GM23338 (cell line): ENCODE measurements at regions not wholly inside any gene's neighbourhood (a gene's known extent, or its start where the extent isn't known, plus 50 kb on each side); places are given as distances from the start of the nearest gene placed in this dataset.
A peak's percentile ranks its signal among the peaks of the same experiment; 100 is the strongest.

Experiments used
- ATAC-seq: fragments of 200-7000 bp; cut with Tn5 transposase; 3 replicates; pipeline ENCODE4 v1.9.1; 2020
- DNase-seq: peaks from one replicate; pipeline ENCODE4 v3.0.0-alpha.2; 2015; ENCODE audit warnings: low spot score
- H2AFZ ChIP-seq: fragments of 200-600 bp; sonication (generic); 2 replicates; pipeline ENCODE4 v1.8.0; 2016; ENCODE audit warnings: antibody characterized with exemption, mild to moderate bottlenecking, moderate library complexity
- H3F3A ChIP-seq: fragments of 200-600 bp; sonication (generic); replicated peaks from 2 replicates; pipeline ENCODE4 v1.8.0; 2017; ENCODE audit warnings: antibody characterized with exemption, mixed run types, low read depth
- H3K27ac ChIP-seq: fragments of 200-600 bp; sonication (generic); 2 replicates; pipeline ENCODE4 v1.6.1; 2016; ENCODE audit warnings: low read depth
- H3K27me3 ChIP-seq: fragments of 200-600 bp; sonication (generic); 2 replicates; pipeline ENCODE4 v1.8.0; 2016; ENCODE audit warnings: mild to moderate bottlenecking, mixed run types, moderate library complexity; ENCODE audit not compliant: insufficient read depth
- H3K36me3 ChIP-seq: fragments of 200-600 bp; sonication (generic); 2 replicates; pipeline ENCODE4 v1.8.0; 2016; ENCODE audit warnings: mild to moderate bottlenecking; ENCODE audit not compliant: insufficient read depth
- H3K4me1 ChIP-seq: fragments of 200-600 bp; sonication (generic); 2 replicates; pipeline ENCODE4 v1.8.0; 2016; ENCODE audit warnings: mild to moderate bottlenecking, moderate library complexity; ENCODE audit not compliant: insufficient read depth
- H3K4me2 ChIP-seq: fragments of 200-600 bp; sonication (generic); 2 replicates; pipeline ENCODE4 v1.7.1; 2017; ENCODE audit warnings: mixed run types
- H3K4me3 ChIP-seq: fragments of 200-600 bp; sonication (generic); 2 replicates; pipeline ENCODE4 v1.6.1; 2016; ENCODE audit warnings: mixed run types
- H3K79me2 ChIP-seq: fragments of 200-600 bp; sonication (generic); replicated peaks from 2 replicates; pipeline ENCODE4 v1.8.0; 2017; ENCODE audit warnings: mild to moderate bottlenecking; ENCODE audit not compliant: insufficient read depth
- H3K9me2 ChIP-seq: fragments of 200-600 bp; sonication (generic); 2 replicates; pipeline ENCODE4 v1.8.0; 2017; ENCODE audit not compliant: insufficient read depth
- H4K20me1 ChIP-seq: fragments of 200-600 bp; sonication (generic); replicated peaks from 2 replicates; pipeline ENCODE4 v1.8.0; 2017; ENCODE audit warnings: mild to moderate bottlenecking; ENCODE audit not compliant: insufficient read depth
- H3K27ac Mint-ChIP-seq: 2 replicates; pipeline ENCODE4 v1.8.0; 2020; ENCODE audit warnings: inconsistent platforms, mild to moderate bottlenecking, moderate library complexity, mixed read lengths
- H3K27me3 Mint-ChIP-seq: 3 replicates; pipeline ENCODE4 v1.8.0; 2022; ENCODE audit warnings: low read depth, mild to moderate bottlenecking, moderate library complexity, mixed read lengths, inconsistent platforms; ENCODE audit not compliant: insufficient read depth, poor library complexity
- H3K36me3 Mint-ChIP-seq: 3 replicates; pipeline ENCODE4 v1.8.0; 2021; ENCODE audit warnings: low read depth, mild to moderate bottlenecking, inconsistent platforms, moderate library complexity, mixed read lengths
- H3K4me1 Mint-ChIP-seq: 3 replicates; pipeline ENCODE4 v1.8.0; 2020; ENCODE audit warnings: mild to moderate bottlenecking, inconsistent platforms, mixed read lengths
- H3K4me3 Mint-ChIP-seq: 3 replicates; pipeline ENCODE4 v1.8.0; 2021; ENCODE audit warnings: moderate library complexity, mild to moderate bottlenecking, inconsistent platforms, mixed read lengths
- H3K9me3 Mint-ChIP-seq: 3 replicates; pipeline ENCODE4 v1.8.0; 2020; ENCODE audit warnings: moderate library complexity, mild to moderate bottlenecking, inconsistent platforms, mixed read lengths
- CREB1 ChIP-seq: fragments of 250-450 bp; sonication (Bioruptor Pico); IDR thresholded peaks from 2 replicates; pipeline ENCODE4 v1.5.0; 2020; ENCODE audit warnings: low read depth, mild to moderate bottlenecking, moderate library complexity
- CTCF ChIP-seq, 2 experiments: fragments of 200-600 bp in 1 of 2; sonication (generic) in 1 of 2; conservative IDR thresholded peaks; 2 replicates each; pipeline versions ENCODE4 v1.5.1 to v1.6.1; 2016 to 2017; ENCODE audit warnings: antibody characterized with exemption in 2 of 2, low read depth in 2 of 2, mild to moderate bottlenecking in 2 of 2, moderate library complexity in 1 of 2
- EZH2 ChIP-seq: fragments of 200-600 bp; sonication (generic); IDR thresholded peaks from one replicate; pipeline ENCODE4 v1.8.0; 2017; ENCODE audit warnings: antibody characterized with exemption, mild to moderate bottlenecking, low read depth; ENCODE audit not compliant: unreplicated experiment
- EZH2phosphoT487 ChIP-seq: fragments of 200-600 bp; sonication (generic); IDR thresholded peaks from one replicate; pipeline ENCODE4 v1.8.1; 2018; ENCODE audit warnings: antibody characterized with exemption; ENCODE audit not compliant: unreplicated experiment
- JUNB ChIP-seq: IDR thresholded peaks from one replicate; pipeline ENCODE4 v1.6.1; 2016; ENCODE audit warnings: antibody characterized with exemption; ENCODE audit not compliant: unreplicated experiment
- NANOG ChIP-seq: IDR thresholded peaks from 2 replicates; pipeline ENCODE4 v1.6.1; 2016; ENCODE audit warnings: antibody characterized with exemption, borderline replicate concordance
- POLR2AphosphoS5 ChIP-seq: IDR thresholded peaks from 2 replicates; pipeline ENCODE4 v1.6.1; 2016; ENCODE audit warnings: antibody characterized with exemption, low read depth
- STAT1 ChIP-seq: IDR thresholded peaks from one replicate; pipeline ENCODE4 v1.6.1; 2016; ENCODE audit warnings: antibody characterized with exemption; ENCODE audit not compliant: unreplicated experiment
- ZNF331 ChIP-seq: fragments of 250-450 bp; sonication (Bioruptor Pico); IDR thresholded peaks from 2 replicates; pipeline ENCODE4 v1.5.0; 2020; ENCODE audit warnings: low read depth, mild to moderate bottlenecking, moderate library complexity
- TF ChIP-seq, protein P1 (sequence below): fragments of 250-450 bp; sonication (Bioruptor Pico); IDR thresholded peaks from 2 replicates; pipeline ENCODE4 v1.5.0; 2020; ENCODE audit warnings: mild to moderate bottlenecking, moderate library complexity
- TF ChIP-seq, protein P2 (sequence below): IDR thresholded peaks from 2 replicates; pipeline ENCODE4 v1.6.1; 2016; ENCODE audit warnings: antibody characterized with exemption
- TF ChIP-seq, protein P3 (sequence below): IDR thresholded peaks from one replicate; pipeline ENCODE4 v1.6.1; 2018; ENCODE audit warnings: antibody characterized with exemption; ENCODE audit not compliant: unreplicated experiment

DNA sequence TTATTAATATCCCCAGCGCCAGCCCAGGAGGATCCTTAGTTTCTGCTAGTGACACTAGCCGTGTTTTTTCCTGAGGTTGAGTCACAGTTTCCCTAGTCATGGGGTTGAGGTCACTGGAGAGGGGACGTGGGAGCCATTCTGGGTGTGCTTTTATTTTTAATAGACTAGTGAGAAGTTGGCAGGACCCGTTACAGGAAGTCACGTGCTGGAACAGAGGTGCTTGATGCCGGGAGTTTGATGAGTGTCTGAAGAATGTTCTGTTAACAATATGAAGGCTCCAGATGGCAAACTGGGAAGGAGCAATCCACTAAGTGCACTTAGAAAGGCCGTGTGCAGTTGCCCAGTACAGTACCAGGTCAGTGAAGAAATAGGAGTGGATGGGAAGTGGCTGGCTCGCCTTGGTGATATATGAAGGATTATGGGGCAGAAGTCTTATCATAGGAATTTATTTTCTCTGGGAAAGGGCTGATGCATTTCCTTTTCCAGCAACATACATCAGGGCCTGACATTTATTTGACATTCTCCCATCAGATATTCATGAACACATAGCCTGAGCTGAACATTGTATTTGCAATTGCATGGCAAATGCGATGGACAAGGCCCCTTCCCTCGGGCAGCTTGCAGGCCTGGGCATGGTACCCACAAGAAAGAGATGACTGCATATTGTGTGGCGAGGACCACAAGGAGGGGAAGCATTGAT is 291.8 kb downstream of the FBXW7 start:
- Histone ChIP-seq H3K4me3 (no peak overlapping the region), H2AFZ (peak overlapping the region; percentile 89), H3K79me2 (no peaks in the 10 kb centered on the region), H3K9me2 (0 out of 2 replicates have a peak, but pooled peaks cover 3% of the 10 kb centered on the region), H3K4me2 (no peak overlapping the region), H3K27me3 (no peaks in the 10 kb centered on the region), H3K27ac (no peak overlapping the region), H3K36me3 (no peaks in the 10 kb centered on the region), H4K20me1 (no peaks in the 10 kb centered on the region), H3K4me1 (peaks cover 4% of the 10 kb centered on the region; the same call in 1 of the 2 replicates), H3F3A (no peaks in the 10 kb centered on the region)
- H3K27ac Mint-ChIP-seq: peak overlapping the region; percentile 60; the same call in 1 of the 2 replicates
- no peak for TF ChIP-seq CREB1 (CRISPR knock-in tag)
- TF ChIP-seq, protein P1, sequence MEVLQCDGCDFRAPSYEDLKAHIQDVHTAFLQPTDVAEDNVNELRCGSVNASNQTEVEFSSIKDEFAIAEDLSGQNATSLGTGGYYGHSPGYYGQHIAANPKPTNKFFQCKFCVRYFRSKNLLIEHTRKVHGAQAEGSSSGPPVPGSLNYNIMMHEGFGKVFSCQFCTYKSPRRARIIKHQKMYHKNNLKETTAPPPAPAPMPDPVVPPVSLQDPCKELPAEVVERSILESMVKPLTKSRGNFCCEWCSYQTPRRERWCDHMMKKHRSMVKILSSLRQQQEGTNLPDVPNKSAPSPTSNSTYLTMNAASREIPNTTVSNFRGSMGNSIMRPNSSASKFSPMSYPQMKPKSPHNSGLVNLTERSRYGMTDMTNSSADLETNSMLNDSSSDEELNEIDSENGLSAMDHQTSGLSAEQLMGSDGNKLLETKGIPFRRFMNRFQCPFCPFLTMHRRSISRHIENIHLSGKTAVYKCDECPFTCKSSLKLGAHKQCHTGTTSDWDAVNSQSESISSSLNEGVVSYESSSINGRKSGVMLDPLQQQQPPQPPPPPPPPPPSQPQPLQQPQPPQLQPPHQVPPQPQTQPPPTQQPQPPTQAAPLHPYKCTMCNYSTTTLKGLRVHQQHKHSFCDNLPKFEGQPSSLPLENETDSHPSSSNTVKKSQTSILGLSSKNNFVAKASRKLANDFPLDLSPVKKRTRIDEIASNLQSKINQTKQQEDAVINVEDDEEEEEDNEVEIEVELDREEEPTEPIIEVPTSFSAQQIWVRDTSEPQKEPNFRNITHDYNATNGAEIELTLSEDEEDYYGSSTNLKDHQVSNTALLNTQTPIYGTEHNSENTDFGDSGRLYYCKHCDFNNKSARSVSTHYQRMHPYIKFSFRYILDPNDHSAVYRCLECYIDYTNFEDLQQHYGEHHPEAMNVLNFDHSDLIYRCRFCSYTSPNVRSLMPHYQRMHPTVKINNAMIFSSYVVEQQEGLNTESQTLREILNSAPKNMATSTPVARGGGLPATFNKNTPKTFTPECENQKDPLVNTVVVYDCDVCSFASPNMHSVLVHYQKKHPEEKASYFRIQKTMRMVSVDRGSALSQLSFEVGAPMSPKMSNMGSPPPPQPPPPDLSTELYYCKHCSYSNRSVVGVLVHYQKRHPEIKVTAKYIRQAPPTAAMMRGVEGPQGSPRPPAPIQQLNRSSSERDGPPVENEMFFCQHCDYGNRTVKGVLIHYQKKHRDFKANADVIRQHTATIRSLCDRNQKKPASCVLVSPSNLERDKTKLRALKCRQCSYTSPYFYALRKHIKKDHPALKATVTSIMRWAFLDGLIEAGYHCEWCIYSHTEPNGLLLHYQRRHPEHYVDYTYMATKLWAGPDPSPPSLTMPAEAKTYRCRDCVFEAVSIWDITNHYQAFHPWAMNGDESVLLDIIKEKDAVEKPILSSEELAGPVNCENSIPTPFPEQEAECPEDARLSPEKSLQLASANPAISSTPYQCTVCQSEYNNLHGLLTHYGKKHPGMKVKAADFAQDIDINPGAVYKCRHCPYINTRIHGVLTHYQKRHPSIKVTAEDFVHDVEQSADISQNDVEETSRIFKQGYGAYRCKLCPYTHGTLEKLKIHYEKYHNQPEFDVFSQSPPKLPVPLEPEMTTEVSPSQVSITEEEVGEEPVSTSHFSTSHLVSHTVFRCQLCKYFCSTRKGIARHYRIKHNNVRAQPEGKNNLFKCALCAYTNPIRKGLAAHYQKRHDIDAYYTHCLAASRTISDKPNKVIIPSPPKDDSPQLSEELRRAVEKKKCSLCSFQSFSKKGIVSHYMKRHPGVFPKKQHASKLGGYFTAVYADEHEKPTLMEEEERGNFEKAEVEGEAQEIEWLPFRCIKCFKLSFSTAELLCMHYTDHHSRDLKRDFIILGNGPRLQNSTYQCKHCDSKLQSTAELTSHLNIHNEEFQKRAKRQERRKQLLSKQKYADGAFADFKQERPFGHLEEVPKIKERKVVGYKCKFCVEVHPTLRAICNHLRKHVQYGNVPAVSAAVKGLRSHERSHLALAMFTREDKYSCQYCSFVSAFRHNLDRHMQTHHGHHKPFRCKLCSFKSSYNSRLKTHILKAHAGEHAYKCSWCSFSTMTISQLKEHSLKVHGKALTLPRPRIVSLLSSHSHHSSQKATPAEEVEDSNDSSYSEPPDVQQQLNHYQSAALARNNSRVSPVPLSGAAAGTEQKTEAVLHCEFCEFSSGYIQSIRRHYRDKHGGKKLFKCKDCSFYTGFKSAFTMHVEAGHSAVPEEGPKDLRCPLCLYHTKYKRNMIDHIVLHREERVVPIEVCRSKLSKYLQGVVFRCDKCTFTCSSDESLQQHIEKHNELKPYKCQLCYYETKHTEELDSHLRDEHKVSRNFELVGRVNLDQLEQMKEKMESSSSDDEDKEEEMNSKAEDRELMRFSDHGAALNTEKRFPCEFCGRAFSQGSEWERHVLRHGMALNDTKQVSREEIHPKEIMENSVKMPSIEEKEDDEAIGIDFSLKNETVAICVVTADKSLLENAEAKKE (CRISPR knock-in tag): no peak
- TF ChIP-seq JUNB: no peak
- no peak for TF ChIP-seq POLR2AphosphoS5
- no peak for TF ChIP-seq STAT1
- TF ChIP-seq, protein P2, sequence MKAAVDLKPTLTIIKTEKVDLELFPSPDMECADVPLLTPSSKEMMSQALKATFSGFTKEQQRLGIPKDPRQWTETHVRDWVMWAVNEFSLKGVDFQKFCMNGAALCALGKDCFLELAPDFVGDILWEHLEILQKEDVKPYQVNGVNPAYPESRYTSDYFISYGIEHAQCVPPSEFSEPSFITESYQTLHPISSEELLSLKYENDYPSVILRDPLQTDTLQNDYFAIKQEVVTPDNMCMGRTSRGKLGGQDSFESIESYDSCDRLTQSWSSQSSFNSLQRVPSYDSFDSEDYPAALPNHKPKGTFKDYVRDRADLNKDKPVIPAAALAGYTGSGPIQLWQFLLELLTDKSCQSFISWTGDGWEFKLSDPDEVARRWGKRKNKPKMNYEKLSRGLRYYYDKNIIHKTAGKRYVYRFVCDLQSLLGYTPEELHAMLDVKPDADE: no peak
- no peak for TF ChIP-seq EZH2phosphoT487
- TF ChIP-seq, protein P3, sequence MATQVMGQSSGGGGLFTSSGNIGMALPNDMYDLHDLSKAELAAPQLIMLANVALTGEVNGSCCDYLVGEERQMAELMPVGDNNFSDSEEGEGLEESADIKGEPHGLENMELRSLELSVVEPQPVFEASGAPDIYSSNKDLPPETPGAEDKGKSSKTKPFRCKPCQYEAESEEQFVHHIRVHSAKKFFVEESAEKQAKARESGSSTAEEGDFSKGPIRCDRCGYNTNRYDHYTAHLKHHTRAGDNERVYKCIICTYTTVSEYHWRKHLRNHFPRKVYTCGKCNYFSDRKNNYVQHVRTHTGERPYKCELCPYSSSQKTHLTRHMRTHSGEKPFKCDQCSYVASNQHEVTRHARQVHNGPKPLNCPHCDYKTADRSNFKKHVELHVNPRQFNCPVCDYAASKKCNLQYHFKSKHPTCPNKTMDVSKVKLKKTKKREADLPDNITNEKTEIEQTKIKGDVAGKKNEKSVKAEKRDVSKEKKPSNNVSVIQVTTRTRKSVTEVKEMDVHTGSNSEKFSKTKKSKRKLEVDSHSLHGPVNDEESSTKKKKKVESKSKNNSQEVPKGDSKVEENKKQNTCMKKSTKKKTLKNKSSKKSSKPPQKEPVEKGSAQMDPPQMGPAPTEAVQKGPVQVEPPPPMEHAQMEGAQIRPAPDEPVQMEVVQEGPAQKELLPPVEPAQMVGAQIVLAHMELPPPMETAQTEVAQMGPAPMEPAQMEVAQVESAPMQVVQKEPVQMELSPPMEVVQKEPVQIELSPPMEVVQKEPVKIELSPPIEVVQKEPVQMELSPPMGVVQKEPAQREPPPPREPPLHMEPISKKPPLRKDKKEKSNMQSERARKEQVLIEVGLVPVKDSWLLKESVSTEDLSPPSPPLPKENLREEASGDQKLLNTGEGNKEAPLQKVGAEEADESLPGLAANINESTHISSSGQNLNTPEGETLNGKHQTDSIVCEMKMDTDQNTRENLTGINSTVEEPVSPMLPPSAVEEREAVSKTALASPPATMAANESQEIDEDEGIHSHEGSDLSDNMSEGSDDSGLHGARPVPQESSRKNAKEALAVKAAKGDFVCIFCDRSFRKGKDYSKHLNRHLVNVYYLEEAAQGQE: no peak
- TF ChIP-seq ZNF331 (CRISPR knock-in tag): no peak
- TF ChIP-seq NANOG: no peak
- no peak for TF ChIP-seq EZH2
- TF ChIP-seq CTCF (conservative IDR thresholded peaks at IDR 0.05; ENCODE audit: low read depth in 2 of 2): no peak
- peaks cover 10% of the 10 kb centered on the region for H3K4me1 Mint-ChIP-seq
- no peak for ATAC-seq
- no peak overlapping the region for H3K4me3 Mint-ChIP-seq
- no peaks in the 10 kb centered on the region for H3K9me3 Mint-ChIP-seq
- H3K27me3 Mint-ChIP-seq: peaks cover 6% of the 10 kb centered on the region
- no peaks in the 10 kb centered on the region for H3K36me3 Mint-ChIP-seq
- DNase-seq: no peak
